ENCODE measurements at regions not wholly inside any gene's neighbourhood (a gene's known extent, or its start where the extent isn't known, plus 50 kb on each side); places are given as distances from the start of the nearest gene placed in this dataset.
A peak's percentile ranks its signal among the peaks of the same experiment; 100 is the strongest.
"Not testable (repeated sequence)": the region's sequence is repeated elsewhere in the genome, so short reads cannot be mapped to it uniquely, and the experiment has no call there.

DNA sequence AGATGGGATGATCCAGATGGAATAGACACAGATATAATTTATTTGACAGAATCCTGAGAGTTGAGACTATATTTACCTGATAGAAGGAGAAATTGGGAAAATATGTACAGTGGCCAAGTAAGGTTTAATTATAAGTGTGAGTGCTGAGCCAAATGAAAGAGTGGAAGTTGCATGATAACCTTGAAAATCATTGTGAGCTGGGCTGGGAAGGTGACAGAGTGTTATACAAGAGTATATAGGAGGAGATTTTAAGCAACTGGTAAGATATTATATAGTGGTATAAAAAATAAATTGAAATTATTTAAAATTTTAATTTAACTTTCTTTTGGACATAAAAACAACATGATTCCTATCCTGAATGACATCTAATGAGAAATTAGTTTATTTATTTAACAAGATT is 340.8 kb downstream of the NUP35 start:
- DNase-seq = no peak

DNA sequence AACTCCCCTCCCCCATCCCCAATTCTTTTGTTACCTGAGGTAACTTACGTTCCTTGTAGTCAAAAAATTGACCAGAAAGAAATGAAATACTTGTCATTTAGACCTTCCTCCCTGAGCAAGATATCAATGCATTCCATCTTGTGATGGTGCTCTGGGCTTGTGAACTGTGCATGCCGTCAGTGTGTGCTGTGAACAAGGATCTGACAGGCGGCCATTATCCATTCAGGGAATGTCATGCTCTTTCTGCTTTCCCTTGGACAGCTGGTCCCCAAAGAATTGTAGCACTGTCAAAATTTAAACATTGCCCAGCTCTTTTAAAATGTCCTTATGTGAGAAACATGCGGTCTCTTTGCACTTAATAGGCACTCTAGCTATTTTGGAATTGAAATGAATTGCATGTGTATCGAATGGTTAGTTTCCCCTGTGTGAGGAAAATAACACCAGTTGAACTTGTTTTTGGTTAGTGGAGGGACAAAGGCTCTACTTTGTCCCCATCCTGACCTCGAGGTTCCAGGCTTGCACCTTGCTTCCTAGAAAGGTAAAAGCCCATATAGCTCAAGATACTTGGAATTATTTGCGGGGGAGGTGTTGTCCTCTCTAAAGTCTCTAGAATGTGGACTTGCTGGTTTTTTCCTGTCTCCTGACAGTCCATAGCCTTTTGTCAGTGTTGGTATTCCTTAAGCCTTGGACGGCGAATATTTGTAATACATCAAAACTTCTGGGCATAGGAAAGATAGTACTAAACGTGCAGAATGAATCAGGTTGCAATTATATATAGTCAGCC is 350.9 kb downstream of the NUP35 start:
- DNase-seq = no peak

DNA sequence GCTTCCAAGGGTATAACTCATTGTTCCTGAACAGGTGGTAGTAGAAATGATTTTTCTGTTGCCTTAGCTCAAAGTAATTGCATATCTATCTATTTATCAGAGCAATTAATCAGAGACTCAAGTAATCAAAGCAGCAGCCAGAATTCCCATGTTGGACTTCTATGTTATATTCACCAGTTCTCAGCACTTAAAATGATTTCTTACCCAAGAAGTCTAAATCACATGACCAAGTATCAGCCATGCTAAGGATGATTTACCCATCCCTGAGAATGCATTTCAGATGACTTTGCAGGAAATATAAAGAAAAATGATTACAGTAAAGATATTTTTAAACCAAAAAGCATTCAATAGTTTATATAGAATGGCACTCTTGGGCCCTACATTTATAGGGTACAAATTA is 352.2 kb downstream of the NUP35 start:
- no peak for DNase-seq

DNA sequence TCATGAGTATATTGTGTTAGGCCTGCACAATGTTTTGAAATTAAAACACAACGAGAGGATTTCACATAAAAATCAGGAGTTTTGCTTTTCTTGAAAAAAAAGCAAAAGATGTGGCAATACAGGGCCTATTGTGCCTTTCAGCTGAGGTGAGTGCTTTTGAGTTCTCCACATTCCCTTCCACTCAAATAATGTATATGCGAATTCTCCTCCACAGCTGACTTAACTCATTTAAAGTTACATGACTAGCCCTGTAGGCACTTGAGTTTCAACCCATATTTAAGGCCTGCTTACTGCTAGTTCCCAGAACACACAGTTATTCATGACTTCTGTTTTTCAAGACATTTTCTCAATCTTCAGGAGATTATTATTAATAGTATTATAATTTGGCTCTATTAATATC is 353.1 kb downstream of the NUP35 start:
- DNase-seq = no peak

DNA sequence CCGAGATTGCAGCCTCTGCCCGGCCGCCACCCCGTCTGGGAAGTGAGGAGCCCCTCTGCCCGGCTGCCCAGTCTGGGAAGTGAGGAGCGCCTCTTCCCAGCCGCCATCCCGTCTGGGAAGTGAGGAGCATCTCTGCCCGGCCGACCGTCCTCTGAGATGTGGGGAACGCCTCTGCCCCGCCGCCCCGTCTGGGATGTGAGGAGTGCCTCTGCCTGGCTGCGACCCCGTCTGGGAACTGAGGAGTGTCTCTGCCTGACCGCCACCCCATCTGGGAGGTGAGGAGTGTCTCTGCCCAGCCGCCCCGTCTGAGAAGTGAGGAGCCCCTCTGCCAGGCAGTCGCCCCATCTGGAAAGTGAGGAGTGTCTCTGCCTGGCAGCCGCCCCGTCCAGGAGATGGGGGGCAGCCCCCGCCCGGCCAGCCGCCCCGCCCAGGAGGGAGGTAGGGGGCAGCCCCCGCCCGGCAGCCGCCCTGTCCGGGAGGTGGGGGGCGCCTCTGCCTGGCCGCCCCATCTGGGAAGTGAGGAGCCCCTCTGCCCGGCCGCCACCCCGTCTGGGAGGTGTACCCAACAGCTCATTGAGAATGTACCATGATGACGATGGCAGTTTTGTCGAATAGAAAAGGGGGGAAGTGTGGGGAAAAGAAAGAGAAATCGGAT is 354.8 kb downstream of the NUP35 start:
- DNase-seq = not testable (repeated sequence)

DNA sequence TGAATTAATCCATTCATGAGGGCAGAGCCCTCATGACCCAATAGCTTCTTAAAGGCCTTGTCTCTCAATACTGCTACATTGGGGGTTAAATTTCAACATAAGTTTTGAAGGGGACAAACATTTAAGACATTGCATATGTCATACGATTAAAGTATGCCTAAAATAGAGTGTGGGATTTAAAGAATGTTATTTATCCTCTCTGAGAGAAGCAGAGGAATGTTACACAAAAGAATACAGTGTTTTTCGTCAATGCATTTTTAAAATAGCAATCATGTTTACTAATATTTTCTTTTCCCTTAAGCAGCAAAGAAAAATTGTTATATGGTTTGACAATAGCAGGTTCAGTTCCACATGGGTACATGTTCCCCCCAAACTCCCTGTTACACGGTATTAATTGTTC is 363.1 kb downstream of the NUP35 start:
- no peak for DNase-seq

DNA sequence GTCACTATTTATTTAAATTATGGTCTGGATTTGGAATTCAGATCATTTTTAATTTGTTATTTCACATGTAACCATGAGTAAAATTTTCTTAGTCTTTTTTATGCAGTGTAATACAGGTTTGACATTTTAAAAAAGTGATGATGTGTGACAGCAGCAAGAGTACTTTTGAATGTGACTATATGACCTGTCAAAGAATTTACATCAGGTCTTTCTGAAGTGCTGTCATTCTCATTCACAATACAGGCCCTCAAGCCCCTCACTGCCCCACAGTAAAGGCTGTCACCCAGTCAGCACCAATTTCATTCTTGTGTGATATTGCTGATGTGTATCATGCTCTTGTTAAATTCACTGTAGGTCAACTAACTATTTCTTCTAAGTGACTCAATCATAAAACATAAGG is 364.2 kb downstream of the NUP35 start:
- no peak for DNase-seq

DNA sequence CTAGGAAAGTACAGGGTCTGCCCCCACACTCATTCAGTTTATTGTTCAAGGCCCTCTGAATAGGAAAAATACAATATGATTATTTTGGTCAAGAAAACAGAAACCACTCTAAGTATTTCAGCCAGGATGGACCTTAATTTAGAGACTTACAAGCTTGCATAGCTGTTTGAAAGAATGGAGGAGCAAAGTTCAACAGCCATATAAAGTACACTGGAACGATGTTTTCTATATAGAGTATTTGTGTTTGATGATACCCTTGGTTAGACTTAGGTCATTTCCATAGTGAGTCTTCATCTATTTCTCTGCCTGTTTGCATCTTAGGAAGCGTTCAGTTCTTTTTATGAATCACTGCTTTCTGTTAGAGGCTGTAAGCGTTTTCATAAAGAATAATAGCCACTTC is 366.2 kb downstream of the NUP35 start:
- DNase-seq = no peak

DNA sequence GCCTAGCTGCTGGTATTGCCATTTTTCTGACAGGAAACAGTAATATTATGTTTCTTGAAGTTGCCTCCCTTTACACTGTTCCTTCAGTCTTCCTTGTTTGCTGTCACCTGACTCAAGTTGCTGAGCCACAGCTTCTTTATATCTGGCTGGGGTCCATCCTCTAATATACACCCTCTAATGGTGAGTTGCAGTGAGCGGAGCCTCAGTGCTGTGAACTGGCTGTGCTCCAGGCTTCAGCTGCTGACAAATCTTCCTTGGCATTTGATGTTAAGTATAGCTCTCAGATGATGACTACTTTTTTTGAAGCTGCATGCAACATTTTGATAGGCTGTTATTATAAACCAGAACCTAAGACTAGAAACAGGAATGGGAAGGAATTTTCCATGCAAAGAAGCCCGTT is 366.7 kb downstream of the NUP35 start:
- DNase-seq = peak in 1 of 2 experiments; percentile 3

DNA sequence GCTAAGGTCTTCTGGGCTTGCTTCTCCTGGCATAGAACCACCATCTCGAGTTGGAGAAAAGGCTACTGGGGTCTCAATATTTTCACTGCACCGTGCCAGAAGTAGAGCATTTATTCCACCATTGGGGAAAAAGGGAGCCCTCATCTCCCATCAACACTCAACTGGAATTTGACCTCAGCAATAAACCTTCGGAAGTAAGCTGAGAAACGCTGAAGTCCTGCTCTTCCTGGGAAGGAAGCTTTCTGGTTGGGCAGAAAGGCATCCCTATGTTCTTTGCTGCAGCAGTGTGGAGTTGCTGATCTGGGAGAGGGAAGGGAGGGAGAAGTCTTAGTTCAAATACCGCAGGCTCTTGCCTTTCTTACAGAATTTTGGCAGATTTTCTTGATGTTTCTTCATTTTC is 368.8 kb downstream of the NUP35 start:
- no peak for DNase-seq

DNA sequence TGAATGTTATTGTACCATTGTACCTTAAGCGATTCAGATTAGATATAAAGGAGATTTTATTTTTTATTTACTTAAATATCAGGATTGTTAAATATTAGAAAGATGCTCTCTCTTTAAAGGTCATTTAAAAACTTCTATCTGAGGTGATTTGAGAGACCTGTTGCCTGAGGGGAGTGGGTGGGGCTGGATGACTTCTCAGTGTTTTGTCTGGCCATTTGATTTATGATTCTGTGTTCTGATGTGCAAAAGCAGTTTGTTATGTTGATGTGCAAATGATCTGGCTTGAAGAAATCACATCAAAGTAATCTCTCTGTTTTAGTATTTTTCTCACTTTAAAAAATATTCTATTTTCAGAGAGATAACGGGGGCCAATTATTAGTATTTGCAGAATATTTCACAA is 370.8 kb downstream of the NUP35 start:
- DNase-seq = no peak

DNA sequence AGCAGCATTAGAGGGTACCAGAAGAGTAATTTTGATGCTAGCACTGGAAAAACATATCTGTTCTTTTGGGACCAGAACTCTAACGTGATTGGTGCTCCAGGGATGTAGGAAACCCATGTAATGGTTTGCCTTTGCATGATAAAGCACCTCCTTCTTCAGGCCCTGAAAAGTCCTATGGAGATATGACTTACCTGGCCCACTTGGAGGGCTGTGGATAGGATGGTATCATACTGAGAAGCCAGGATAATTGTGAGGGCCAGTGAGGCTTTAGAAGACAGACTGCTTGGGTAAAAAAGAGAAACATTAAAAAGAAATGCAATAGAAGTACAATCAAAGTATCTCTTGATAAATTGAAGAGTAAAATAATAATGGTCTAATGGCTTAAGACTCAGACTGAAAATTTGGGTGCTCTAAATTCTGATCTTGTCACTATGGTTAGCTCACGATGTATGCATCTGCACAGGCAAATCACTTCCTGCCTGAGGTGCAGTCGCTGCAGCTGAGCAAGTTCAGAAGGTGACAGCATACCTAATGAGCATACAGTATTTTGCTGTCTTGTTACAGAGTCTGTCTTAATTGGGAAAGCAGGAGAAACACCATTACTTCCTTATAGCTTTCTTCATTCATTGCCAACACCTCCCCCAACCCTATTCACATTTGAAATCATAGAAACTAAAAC is 371.5 kb downstream of the NUP35 start:
- peak in 1 of 2 experiments; percentile 7 for DNase-seq

DNA sequence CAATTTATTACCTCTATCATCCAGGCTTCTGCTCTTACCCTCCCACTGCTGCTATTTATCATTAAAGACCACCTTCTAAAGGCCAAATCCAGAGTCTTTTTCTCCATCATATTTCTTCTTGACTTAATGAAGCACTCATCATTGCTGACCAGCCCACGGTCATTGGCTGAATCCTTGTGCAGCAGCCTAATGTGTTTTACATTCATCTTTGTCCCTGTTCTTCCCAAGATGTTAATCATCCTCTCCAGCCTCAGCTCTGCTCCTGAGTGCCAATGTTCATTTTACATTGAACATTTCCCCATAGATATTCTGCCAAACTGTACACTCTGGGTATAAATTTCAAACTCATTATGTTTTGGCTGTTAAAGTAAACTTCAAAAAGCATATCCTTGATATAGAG is 373.6 kb downstream of the NUP35 start:
- DNase-seq = no peak

DNA sequence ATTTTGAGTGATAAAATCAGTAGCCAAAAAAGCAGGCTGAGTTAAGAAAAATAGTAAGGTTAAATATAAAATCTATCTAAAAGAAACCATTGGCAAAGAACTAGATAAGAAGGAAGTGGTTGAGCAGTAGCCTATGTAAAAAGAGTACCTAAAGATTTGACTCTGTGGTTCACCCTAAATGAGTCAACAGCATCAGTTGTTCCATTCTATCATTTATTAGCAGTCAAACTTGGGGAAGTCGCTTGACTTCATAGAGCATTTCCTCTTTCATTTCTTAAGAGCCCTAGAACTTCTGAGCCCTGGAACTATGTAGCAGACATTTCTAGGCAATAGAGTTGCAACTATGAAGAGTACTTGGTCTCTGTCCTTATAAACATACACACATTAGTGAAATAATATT is 381.7 kb downstream of the NUP35 start:
- no peak for DNase-seq

DNA sequence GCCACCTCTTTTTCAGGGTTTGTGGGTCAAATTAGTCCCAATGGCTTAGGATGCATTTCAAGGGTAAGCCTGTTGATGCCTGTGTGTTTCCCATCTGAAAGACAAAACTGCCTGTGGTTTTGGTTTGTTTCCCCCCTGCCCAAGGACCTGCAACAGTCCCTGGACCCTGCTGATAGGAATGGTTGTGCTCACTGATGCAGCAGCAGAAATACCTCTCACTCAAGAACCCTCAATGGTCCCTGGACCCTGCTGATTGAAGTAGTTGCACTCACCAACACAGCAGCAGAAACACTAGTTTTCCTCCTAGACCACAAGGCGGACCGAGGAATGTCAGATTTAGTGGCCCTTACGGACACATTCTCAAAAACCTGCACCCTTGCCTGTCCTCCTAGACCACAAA is 386.9 kb downstream of the NUP35 start:
- DNase-seq = no peak

DNA sequence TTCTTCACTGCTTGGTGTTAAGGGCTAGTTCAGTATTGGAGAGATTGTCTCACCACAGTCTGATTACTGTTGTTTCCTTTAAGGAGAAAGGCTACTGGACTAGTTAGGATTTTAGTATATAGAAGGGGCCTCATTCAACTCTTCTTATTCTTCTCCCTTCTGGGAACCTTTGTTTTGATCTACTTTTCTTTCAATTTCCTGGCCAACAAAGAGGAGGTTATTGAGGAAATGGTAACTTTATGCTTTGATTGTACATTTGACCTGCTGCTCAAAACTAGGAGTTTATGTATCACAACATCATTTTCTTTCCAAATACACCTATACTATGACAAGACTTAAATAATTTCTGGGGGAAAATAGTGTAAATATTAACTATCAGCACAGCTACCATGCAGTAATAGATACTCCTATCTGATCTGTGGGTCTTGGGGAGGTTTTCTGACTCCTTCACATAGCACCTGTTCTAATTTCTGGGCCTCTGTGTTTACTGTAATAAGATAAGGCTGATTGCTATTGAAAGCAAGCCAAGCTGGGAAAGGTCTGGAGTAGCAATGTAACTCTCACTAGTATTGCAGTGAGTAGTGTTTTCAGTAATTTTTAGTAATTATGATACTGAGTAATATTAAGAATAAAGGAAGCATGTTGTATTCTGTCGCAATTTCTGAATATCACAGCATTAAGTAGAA is 395.3 kb downstream of the NUP35 start:
- no peak for DNase-seq

DNA sequence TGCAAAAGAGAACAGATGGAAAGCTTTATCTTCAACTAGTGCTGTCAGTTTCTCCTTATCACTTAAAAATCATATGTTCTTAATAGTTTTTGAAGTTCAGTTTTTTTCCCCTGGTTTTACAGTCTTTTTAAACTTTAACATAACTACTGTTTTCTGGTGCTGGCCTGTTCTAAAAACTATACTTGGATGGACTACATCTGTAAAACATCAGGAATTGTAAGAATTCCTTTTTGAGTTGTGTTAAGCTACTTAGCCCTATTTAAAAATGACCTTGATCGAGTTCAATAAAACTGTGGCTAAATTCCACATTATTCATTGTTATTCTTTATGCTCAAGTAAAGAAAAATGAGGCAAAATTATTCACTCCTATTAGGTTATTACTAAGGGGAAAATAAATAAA is 397.7 kb downstream of the NUP35 start:
- no peak for DNase-seq

DNA sequence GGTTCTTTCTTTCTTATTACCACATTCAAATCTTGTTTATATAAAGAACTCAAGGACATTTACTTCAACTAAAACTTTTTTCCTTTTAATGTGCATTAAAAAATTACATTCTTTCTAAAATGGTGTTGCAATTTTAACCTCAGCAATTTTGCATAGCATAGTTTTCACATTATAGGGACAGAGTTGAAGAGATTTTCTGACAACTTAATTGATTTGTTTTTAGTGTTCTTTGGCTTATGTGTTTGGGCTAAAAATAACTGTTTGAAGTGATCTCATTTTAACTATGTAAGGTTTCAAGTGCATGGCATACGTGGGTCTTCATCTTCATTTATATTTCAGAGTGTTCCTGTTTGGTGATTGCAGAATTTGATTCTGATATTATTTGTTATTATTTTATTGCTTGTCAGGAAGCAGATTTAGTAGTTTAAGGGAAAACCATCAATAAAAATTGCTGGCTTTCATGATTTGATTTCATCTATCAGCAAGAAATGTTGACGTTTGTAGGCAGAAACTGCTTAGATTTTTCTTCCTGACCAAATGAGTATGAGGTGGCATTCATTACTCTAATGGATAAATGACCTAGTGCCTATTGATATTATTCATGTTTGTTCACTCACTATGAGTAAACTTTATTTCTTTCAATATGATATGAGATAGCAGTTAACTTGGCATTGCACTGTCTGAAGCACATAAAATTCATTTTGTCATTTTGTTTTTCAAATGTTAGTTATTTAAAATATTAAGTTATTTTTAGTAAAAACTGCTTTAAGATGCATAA is 398.4 kb downstream of the NUP35 start:
- no peak for DNase-seq

DNA sequence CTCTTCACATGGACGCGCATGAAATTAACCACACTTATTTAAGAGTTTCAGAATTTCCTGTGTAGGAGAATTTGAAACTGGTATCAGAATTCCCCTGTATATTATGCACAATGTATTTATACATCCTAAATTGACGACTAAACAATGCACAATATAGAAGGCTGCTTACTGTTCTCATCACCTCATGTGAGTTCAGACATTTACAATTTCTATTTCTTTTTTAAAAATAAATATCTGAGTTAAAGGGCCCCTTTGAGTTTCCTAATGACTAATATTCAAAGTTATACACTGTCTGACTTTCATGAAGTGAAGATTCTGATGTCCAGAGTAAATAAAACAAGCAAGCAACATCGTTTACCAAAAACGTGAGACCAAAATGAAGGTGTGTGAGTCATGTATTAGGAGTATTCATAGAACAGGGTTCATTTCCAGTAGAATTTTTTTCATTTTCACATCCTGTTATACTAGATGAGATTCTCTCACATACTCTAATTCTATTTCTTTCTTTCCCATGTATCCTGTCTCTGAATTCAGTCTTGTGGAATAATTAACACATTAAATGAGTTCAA is 406.2 kb downstream of the NUP35 start:
- no peak for DNase-seq

DNA sequence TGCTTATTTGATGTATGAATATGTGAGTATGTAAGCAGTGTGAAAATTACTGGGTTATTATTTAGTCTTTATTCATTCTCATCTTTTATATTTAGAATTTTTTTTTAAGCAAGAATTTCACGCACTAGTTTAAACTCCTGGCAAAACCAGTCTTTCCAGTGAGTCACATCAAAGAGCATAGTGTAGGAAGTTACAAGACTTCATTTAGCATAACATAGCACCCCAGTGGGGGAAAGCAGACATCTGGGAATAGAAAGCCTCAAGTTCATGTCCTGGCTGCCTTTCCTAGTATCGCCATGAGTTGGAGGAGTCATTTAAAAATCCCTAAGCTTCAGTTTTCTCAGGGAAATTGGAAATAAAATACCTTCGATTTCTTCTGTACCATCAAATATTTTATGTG is 408.3 kb downstream of the NUP35 start:
- no peak for DNase-seq

DNA sequence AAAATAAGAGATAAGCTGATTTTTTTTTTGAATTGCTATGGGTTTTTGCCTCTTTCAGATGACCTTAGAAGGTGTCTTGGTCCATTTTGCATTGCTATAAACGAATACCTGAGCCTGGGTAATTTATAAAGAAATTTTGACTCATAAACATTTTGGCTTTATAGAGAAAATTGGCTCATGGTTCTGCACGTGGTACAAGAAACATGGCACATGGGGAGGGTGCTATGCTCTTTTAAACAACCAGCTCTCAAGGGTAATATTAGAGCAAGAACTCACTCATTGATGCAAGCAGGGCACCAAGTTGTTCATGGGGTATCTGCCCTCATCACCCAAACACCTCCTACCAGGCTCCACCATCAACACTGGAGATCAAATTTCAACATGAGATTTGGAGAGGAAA is 408.8 kb downstream of the NUP35 start:
- no peak for DNase-seq

DNA sequence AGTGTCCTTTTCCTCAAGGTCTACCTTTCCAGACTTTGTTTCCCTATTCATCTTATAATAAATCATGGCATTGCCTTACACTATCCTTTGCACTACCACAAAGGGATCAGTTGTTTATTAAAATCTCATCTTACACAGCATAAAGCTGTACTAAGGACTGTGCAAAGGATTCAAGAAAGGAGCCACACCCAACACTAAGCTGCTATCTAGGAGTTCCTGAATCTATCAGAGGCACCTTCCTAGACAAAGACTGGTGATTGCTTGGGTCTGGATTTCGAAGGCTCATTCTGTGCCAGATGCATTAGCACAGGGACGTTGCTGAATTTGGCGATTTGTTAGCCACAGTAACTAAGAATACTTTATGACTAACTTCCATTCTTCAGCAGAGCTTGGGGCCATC is 412.0 kb downstream of the NUP35 start:
- DNase-seq = no peak

DNA sequence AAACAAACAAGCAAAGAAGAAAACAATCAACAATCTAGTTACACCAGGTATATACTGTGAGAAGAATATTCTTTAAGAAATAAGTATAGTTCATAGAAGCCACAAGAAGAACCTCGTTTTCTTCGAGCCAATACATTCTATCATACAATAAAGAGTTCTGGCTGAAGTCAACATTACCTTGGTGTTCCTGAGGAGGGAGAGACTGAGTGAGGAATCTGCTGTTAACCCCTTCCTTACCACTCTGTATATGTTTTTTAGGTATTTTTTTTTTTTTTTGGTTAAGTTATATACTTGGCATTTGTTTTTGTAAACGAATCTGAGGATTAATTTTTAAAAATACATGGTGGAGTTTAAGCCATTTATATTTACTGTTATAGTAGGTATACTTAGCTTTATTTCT is 412.5 kb downstream of the NUP35 start:
- no peak for DNase-seq
